T-helper 1 cell treated with Interleukin-12 subunit alpha and Interleukin-12 subunit beta and Interleukin-4 antibody, amounts not matched to agents 30 μg/mL and 1 μg/mL, for 36 hours (primary cell): ENCODE measurements at regions not wholly inside any gene's neighbourhood (a gene's known extent, or its start where the extent isn't known, plus 50 kb on each side); places are given as distances from the start of the nearest gene placed in this dataset.

Source experiments
- H3K27ac Mint-ChIP-seq: one replicate; pipeline ENCODE4 v1.8.0; 2021; ENCODE audit warnings: mild to moderate bottlenecking, mixed read lengths
- H3K27me3 Mint-ChIP-seq: one replicate; pipeline ENCODE4 v1.8.0; 2021; ENCODE audit warnings: low read depth, mixed read lengths
- H3K36me3 Mint-ChIP-seq: one replicate; pipeline ENCODE4 v1.8.0; 2021; ENCODE audit warnings: low read depth, mixed read lengths
- H3K4me1 Mint-ChIP-seq: one replicate; pipeline ENCODE4 v1.8.0; 2021; ENCODE audit warnings: low read depth, mixed read lengths
- H3K4me3 Mint-ChIP-seq: one replicate; pipeline ENCODE4 v1.8.0; 2021; ENCODE audit warnings: mild to moderate bottlenecking, moderate library complexity, mixed read lengths
- H3K9me3 Mint-ChIP-seq: one replicate; pipeline ENCODE4 v1.8.0; 2021; ENCODE audit warnings: mixed read lengths

DNA sequence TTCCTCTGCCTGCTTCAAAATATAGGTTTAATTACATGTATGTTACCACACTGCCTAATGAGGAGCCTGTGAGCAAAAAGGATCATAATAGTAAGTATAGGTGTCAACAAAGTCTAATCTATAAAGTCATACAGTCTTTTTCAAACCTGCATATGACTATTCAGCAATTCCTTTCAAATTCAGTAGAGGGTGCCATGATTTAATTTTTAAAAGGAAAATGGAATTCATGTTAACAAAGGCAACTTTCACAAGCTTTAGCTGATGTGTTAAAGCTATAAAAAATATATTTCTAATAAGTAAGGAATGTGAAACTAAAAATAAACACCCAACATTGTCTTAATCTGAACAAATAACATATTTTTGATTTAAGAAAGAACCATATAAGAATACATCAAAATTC, 52.1 kb downstream of the MPP7 start:
- Mint-ChIP-seq H3K4me1 (peaks cover 6% of the 10 kb centered on the region), H3K36me3 (no peaks in the 10 kb centered on the region), H3K27me3 (no peaks in the 10 kb centered on the region), H3K27ac (no peak overlapping the region), H3K4me3 (no peak overlapping the region), H3K9me3 (no peaks in the 10 kb centered on the region)

DNA sequence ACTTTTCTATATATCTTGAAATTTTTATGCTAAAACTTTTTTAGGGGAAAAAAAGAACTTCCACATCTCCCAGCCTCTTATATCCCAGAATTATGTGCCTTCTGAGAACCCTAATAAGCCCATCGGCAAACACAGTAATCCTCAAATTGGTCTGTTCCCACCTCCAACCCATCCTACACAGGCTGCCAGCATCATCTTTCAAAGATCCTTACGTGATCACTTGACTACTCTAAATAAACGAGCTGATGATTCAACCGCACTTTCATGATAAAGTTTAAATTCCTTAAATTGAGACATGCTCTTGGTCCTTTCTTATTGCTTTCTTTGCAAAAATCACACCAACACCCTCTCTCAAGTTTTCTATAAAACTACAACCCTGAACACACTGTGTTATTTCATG, 52.5 kb downstream of the MPP7 start:
- H3K9me3 Mint-ChIP-seq = no peaks in the 10 kb centered on the region
- no peak overlapping the region for H3K4me3 Mint-ChIP-seq
- H3K4me1 Mint-ChIP-seq = peaks cover 6% of the 10 kb centered on the region
- no peaks in the 10 kb centered on the region for H3K27me3 Mint-ChIP-seq
- H3K27ac Mint-ChIP-seq = no peak overlapping the region
- H3K36me3 Mint-ChIP-seq = no peaks in the 10 kb centered on the region

- Mint-ChIP-seq H3K4me3 (no peak overlapping the region), H3K36me3 (no peaks in the 10 kb centered on the region), H3K4me1 (peaks cover 6% of the 10 kb centered on the region), H3K27ac (no peak overlapping the region), H3K27me3 (peaks cover 4% of the 10 kb centered on the region), H3K9me3 (no peaks in the 10 kb centered on the region)
Measured at GRCh38 chr10:28249512-28249911, 53.4 kb downstream of the MPP7 start.

- Mint-ChIP-seq H3K27me3 (peaks cover 4% of the 10 kb centered on the region), H3K4me3 (no peak overlapping the region), H3K4me1 (peaks cover 7% of the 10 kb centered on the region), H3K27ac (no peak overlapping the region), H3K9me3 (no peaks in the 10 kb centered on the region), H3K36me3 (no peaks in the 10 kb centered on the region)
Measured at GRCh38 chr10:28248092-28248491, 54.8 kb downstream of the MPP7 start.

DNA sequence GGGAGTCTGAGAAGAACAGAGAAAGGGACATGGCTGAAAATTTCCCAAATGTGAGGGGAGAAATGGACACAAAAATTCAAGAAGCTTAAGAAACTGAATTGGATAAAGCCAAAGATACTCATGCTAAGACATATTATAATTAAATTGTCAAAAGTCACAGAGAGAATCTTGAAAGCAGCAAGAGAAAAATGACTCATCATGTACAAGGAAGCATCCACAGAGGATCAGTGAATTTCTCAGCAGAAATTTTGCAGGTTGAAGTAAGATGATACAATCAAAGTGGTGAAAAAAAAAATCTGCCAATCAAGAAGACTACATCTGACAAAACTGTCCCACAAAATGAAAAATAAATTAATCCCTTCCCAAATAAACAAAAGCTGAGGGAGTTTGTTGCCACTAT, 56.8 kb downstream of the MPP7 start:
- peaks cover 4% of the 10 kb centered on the region for H3K27me3 Mint-ChIP-seq
- no peaks in the 10 kb centered on the region for H3K36me3 Mint-ChIP-seq
- H3K4me1 Mint-ChIP-seq = peaks cover 7% of the 10 kb centered on the region
- H3K27ac Mint-ChIP-seq = no peak overlapping the region
- H3K4me3 Mint-ChIP-seq = no peak overlapping the region
- H3K9me3 Mint-ChIP-seq = no peaks in the 10 kb centered on the region

DNA sequence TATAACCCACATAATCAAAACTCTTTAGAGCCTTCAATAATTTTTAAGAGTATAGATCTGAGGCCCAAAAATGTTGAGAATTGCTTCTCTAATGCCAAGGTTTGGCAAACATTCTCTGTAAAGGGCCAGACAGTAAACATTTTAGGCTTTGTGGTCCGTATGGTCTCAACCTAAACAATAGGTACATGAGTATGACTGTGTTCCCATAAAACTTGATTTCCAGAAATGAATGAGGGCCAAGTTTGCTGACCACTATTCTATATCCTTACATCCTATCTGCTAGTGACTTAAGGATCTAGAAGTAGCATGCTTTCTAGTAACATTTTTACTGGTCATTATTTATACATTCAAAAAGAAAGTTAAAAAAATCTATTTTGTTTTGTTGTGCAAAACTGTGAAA, 58.9 kb downstream of the MPP7 start:
- Mint-ChIP-seq H3K9me3 (no peaks in the 10 kb centered on the region), H3K27me3 (peaks cover 4% of the 10 kb centered on the region), H3K4me1 (peaks cover 7% of the 10 kb centered on the region), H3K36me3 (no peaks in the 10 kb centered on the region), H3K27ac (no peak overlapping the region), H3K4me3 (no peak overlapping the region)

DNA sequence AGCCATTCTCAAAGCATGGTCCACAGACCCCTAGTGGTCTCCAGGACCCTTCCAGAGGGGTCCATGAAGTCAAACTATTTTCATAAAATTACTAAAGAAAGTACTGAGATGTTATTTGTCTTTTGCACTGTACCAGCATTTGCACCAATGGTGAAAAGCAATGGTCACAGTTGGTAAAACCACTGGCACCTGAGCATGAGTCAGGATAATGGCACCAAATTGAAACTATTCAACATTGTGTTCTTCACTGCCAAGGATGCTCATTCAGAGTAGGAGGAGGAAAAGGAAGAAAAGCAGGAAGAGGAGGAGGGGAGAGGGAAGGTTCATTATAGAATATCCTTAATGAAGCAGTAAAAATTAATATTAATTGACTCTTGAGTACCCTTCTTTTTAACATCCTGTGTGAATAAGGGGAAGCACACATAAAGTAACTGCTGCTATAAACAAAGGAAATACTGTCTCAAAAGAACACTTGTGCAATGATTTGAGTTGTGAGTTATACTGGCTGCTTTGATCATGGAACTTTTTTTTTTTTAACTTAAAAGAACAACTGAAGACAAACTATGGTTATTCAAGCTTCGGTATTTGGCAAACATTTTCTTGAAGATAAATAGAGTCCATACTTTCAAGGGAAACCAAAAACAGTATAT, 60.2 kb downstream of the MPP7 start:
- H3K4me3 Mint-ChIP-seq = no peak overlapping the region
- H3K36me3 Mint-ChIP-seq = no peaks in the 10 kb centered on the region
- no peaks in the 10 kb centered on the region for H3K9me3 Mint-ChIP-seq
- H3K4me1 Mint-ChIP-seq = peaks cover 1% of the 10 kb centered on the region
- no peak overlapping the region for H3K27ac Mint-ChIP-seq
- peaks cover 4% of the 10 kb centered on the region for H3K27me3 Mint-ChIP-seq

- Mint-ChIP-seq H3K36me3 (no peaks in the 10 kb centered on the region), H3K27me3 (peaks cover 4% of the 10 kb centered on the region), H3K27ac (no peak overlapping the region), H3K4me1 (peaks cover 1% of the 10 kb centered on the region), H3K9me3 (no peaks in the 10 kb centered on the region), H3K4me3 (no peak overlapping the region)
Measured at GRCh38 chr10:28241741-28242399, 61.0 kb downstream of the MPP7 start.

DNA sequence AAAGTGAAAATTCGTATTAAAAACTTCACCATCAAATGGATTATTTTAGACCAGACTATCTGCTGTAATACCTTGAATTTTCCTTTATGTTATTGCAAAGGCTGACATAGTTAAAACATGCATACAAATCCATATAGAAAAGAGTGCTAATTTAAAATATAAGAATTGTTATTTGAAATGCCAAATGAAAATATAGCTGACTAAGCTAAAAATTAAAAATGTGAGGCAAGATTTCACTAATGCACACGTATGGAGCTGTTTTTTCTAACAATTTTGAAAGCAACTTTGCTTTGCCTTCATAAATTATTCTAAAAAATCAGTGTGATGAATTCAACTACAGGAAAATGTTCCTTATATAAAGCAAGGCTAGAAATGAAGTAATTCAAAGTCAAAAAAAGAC, 62.5 kb downstream of the MPP7 start:
- no peak overlapping the region for H3K4me3 Mint-ChIP-seq
- no peaks in the 10 kb centered on the region for H3K9me3 Mint-ChIP-seq
- H3K4me1 Mint-ChIP-seq = peaks cover 1% of the 10 kb centered on the region
- no peaks in the 10 kb centered on the region for H3K36me3 Mint-ChIP-seq
- H3K27ac Mint-ChIP-seq = no peak overlapping the region
- H3K27me3 Mint-ChIP-seq = peaks cover 4% of the 10 kb centered on the region

DNA sequence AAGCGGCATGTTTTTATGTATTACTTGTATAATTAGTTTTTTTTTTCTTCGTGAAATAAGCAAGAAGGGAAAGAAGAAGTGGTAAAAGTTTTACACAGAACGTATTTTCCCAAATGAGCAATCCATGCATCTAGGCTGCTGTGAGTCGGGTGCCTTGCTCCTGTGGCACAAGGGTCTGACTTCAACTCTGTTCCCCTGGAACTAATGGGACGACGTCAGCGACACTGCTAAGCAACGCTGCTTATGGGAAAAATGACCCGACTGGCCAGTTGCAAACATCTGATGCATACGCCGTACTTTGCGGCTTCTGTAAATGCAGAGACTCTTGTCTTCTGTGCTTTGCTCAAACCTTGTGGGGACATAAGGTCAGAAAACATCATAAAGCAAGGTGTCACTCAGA, 66.3 kb downstream of the MPP7 start:
- Mint-ChIP-seq H3K4me3 (no peak overlapping the region), H3K4me1 (no peaks in the 10 kb centered on the region), H3K36me3 (no peaks in the 10 kb centered on the region), H3K27ac (no peak overlapping the region), H3K9me3 (no peaks in the 10 kb centered on the region), H3K27me3 (no peaks in the 10 kb centered on the region)

- no peaks in the 10 kb centered on the region for H3K9me3 Mint-ChIP-seq
- H3K4me3 Mint-ChIP-seq = no peak overlapping the region
- H3K36me3 Mint-ChIP-seq = no peaks in the 10 kb centered on the region
- peaks cover 3% of the 10 kb centered on the region for H3K4me1 Mint-ChIP-seq
- no peak overlapping the region for H3K27ac Mint-ChIP-seq
- peaks cover 5% of the 10 kb centered on the region for H3K27me3 Mint-ChIP-seq
Measured at GRCh38 chr10:28220811-28221210, 82.1 kb downstream of the MPP7 start.

DNA sequence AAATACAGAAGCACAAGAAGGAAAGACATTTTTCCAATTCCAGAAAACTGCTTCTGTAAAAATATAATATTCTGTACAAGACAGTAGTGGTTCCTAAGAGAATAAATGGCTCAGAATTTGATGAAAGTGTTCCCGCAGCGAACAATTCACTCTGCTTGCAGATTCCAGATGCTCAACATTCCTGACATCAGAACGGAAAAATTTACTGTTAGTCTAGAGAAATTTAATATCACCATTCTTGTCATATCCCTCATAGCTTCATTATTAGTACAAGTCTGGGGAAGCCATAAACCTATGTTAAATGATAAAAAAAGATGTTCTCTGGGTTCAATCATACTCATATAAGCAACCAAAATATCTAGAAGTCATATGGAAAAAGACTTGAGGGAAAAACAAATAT, 83.6 kb downstream of the MPP7 start:
- H3K4me3 Mint-ChIP-seq = no peak overlapping the region
- H3K36me3 Mint-ChIP-seq = no peaks in the 10 kb centered on the region
- peaks cover 4% of the 10 kb centered on the region for H3K27me3 Mint-ChIP-seq
- H3K4me1 Mint-ChIP-seq = peaks cover 3% of the 10 kb centered on the region
- H3K27ac Mint-ChIP-seq = no peak overlapping the region
- H3K9me3 Mint-ChIP-seq = no peaks in the 10 kb centered on the region

GRCh38 chr10:28217848-28218247, 85.0 kb downstream of the MPP7 start:
- Mint-ChIP-seq H3K9me3 (no peaks in the 10 kb centered on the region), H3K4me3 (no peak overlapping the region), H3K36me3 (no peaks in the 10 kb centered on the region), H3K27ac (no peak overlapping the region), H3K4me1 (peaks cover 3% of the 10 kb centered on the region), H3K27me3 (peaks cover 4% of the 10 kb centered on the region)

DNA sequence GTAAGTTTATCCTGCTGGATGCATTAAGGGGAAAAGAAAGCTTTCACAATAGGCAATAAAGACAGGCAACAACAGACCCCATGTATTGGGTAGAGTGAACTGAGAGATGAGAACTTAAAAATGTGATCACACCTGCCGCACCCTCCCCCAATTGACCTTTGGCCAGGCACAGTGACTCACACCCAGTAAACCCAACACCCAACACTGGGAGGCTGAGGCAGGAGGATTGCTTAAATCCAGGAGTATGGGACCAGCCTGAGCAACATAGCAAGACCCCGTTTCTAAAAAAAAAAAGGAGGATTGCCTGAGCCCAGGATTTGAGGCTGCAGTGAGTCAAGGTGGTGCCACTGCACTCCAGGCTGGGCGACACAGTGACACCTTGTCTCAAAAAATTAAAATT, 86.9 kb downstream of the MPP7 start:
- Mint-ChIP-seq H3K36me3 (no peaks in the 10 kb centered on the region), H3K9me3 (no peaks in the 10 kb centered on the region), H3K27me3 (peaks cover 4% of the 10 kb centered on the region), H3K4me3 (no peak overlapping the region), H3K27ac (no peak overlapping the region), H3K4me1 (peaks cover 3% of the 10 kb centered on the region)

DNA sequence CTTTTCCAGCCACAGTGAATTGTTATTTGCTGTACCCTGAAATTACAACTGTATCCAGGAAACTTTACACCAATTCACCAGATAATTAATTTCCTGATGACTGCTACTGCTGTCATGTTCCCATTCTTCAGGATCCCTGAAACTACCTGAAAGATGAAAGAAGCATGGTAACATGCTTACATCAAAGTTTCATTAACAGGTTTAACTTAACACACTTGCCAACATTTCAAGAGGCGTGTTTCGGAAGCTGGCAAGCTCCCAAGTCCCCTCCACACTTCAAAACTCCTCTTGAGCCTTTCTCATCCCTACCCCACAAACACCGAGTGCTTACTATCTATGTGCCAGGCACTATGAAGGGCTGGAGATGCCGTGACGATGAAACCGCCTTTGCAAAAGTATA, 88.6 kb downstream of the MPP7 start:
- peaks cover 3% of the 10 kb centered on the region for H3K4me1 Mint-ChIP-seq
- H3K9me3 Mint-ChIP-seq = no peaks in the 10 kb centered on the region
- H3K4me3 Mint-ChIP-seq = no peak overlapping the region
- H3K27me3 Mint-ChIP-seq = peaks cover 4% of the 10 kb centered on the region
- H3K36me3 Mint-ChIP-seq = no peaks in the 10 kb centered on the region
- H3K27ac Mint-ChIP-seq = no peak overlapping the region
